ENCODE measurements at regions not wholly inside any gene's neighbourhood (a gene's known extent, or its start where the extent isn't known, plus 50 kb on each side); places are given as distances from the start of the nearest gene placed in this dataset.

DNA sequence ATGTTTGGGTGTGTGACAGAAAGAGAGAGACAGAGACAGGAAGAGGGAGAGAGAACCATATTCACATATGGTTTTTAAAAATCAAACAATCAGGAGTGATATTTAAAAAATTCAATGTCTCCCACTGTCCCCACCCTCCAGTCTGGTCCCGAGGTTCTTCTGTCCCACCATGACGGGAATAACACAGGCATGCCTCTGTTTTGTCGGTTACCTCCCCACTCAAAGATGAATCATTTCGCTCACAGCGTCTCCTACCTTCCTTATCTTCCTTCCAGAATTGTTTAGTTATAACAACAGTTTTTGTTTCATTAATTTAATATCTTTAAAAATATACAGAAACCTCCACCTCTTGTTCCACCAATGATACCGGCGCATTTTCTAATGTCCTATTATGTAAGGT is 113.0 kb downstream of the KCNF1 start:
- intact Hi-C loops (cut with micrococcal nuclease; ENCODE audit: unreplicated experiment): no loop called here
- CTCF ChIA-PET: no interaction called here
- Histone ChIP-seq H3K36me3 (ENCODE audit: insufficient read depth, low read length, poor library complexity, severe bottlenecking) (no peaks in the 10 kb centered on the region), H3K27ac (ENCODE audit: low read depth, low read length, poor library complexity, severe bottlenecking) (no peak overlapping the region), H3K4me3 (ENCODE audit: low read depth, low read length, poor library complexity, severe bottlenecking) (no peak overlapping the region), H3K9me3 (ENCODE audit: low read depth, low read length, poor library complexity, severe bottlenecking) (no peaks in the 10 kb centered on the region), H3K27me3 (replicated peaks; ENCODE audit: insufficient read depth, low read depth, low read length, poor library complexity) (no peaks in the 10 kb centered on the region), H3K4me1 (ENCODE audit: insufficient read depth, low read length, poor library complexity, severe bottlenecking) (peaks cover 18% of the 10 kb centered on the region)
- BruUV-seq (replicated peaks): no TSS peak
- TF ChIP-seq, protein P1, sequence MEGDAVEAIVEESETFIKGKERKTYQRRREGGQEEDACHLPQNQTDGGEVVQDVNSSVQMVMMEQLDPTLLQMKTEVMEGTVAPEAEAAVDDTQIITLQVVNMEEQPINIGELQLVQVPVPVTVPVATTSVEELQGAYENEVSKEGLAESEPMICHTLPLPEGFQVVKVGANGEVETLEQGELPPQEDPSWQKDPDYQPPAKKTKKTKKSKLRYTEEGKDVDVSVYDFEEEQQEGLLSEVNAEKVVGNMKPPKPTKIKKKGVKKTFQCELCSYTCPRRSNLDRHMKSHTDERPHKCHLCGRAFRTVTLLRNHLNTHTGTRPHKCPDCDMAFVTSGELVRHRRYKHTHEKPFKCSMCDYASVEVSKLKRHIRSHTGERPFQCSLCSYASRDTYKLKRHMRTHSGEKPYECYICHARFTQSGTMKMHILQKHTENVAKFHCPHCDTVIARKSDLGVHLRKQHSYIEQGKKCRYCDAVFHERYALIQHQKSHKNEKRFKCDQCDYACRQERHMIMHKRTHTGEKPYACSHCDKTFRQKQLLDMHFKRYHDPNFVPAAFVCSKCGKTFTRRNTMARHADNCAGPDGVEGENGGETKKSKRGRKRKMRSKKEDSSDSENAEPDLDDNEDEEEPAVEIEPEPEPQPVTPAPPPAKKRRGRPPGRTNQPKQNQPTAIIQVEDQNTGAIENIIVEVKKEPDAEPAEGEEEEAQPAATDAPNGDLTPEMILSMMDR (conservative IDR thresholded peaks at IDR 0.05; ENCODE audit: low read depth, low read length): no peak
- no peak for TF ChIP-seq EZH2 (IDR thresholded peaks at IDR 0.05; ENCODE audit: borderline replicate concordance, low read depth, low read length, poor library complexity, severe bottlenecking)
- POLR2A ChIA-PET (ENCODE audit: low non-redundant PET): no interaction called here
- no peak for DNase-seq (ENCODE audit: low spot score)

DNA sequence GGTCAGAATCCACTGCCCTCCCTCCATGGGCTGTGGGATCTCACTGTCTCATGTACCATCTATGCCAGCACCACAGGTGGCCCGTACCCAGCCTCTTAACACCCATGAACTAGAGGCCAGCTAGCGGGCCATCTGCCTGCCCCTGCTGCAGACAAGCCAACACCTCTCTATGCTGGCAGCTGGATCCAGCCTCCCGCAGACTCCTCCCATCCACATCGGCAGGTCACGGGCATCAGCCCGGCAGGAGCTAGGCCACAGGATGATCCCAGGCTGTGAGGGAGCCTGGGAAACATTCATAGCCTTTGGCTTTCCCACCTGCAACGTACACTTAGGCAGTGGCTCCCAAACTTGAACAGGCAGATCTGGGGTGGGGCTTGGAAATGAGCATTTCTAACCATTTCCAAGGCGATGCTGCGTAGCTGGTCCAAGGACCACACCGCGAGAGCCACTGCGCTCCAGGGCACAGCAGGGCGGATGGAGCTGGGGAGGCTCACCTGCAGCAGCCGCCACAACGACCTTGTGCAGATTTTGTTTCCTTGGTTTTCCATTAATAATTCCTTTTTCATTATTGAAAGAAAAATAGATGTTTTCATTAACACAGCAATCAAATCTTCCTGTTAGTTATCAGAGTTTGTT is 114.7 kb downstream of the KCNF1 start:
- intact Hi-C loops (cut with micrococcal nuclease; ENCODE audit: unreplicated experiment): no loop called here

DNA sequence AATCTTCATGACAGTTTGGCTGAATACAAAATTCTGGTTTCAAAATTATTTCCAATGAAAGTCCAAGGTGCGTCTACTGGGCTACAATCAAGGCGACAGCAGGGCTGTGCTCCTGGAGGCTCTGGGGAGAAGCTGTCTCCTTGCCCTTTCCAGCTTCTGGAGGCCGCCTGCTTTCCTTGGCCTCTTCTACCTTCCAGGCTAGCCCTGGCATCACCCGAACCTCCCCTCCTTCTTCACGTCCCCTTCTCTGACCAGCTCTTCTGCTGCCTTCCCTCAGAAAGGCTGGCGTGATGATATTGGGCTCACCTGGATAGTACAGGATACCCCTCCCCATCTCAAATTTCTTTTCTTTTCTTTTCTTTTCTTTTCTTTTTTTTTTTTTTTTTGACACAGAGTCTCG is 115.5 kb downstream of the KCNF1 start:
- no peak for TF ChIP-seq EZH2 (IDR thresholded peaks at IDR 0.05; ENCODE audit: borderline replicate concordance, low read depth, low read length, poor library complexity, severe bottlenecking)
- TF ChIP-seq, protein P1 (conservative IDR thresholded peaks at IDR 0.05; ENCODE audit: low read depth, low read length): no peak
- H3K36me3 ChIP-seq (ENCODE audit: insufficient read depth, low read length, poor library complexity, severe bottlenecking): no peaks in the 10 kb centered on the region
- peaks cover 13% of the 10 kb centered on the region for H3K27me3 ChIP-seq (replicated peaks; ENCODE audit: insufficient read depth, low read depth, low read length, poor library complexity)
- DNase-seq (ENCODE audit: low spot score): no peak
- BruUV-seq (replicated peaks): no TSS peak
- ChIA-PET CTCF (no interaction called here), POLR2A (ENCODE audit: low non-redundant PET) (no interaction called here)
- no peak overlapping the region for H3K4me3 ChIP-seq (ENCODE audit: low read depth, low read length, poor library complexity, severe bottlenecking)
- intact Hi-C loops (cut with micrococcal nuclease; ENCODE audit: unreplicated experiment): no loop called here
- H3K27ac ChIP-seq (ENCODE audit: low read depth, low read length, poor library complexity, severe bottlenecking): no peak overlapping the region
- no peaks in the 10 kb centered on the region for H3K9me3 ChIP-seq (ENCODE audit: low read depth, low read length, poor library complexity, severe bottlenecking)
- H3K4me1 ChIP-seq (ENCODE audit: insufficient read depth, low read length, poor library complexity, severe bottlenecking): peaks cover 18% of the 10 kb centered on the region

More for the DNA sequence above, 114.7 kb downstream of the KCNF1 start:
- CTCF ChIA-PET: no interaction called here
- DNase-seq (ENCODE audit: low spot score): no peak
- H3K27me3 ChIP-seq (replicated peaks; ENCODE audit: insufficient read depth, low read depth, low read length, poor library complexity): peaks cover 9% of the 10 kb centered on the region
- peaks cover 18% of the 10 kb centered on the region for H3K4me1 ChIP-seq (ENCODE audit: insufficient read depth, low read length, poor library complexity, severe bottlenecking)
- H3K27ac ChIP-seq (ENCODE audit: low read depth, low read length, poor library complexity, severe bottlenecking): no peak overlapping the region
- no peak overlapping the region for H3K4me3 ChIP-seq (ENCODE audit: low read depth, low read length, poor library complexity, severe bottlenecking)
- BruUV-seq (replicated peaks): no TSS peak
- TF ChIP-seq, protein P1 (conservative IDR thresholded peaks at IDR 0.05; ENCODE audit: low read depth, low read length): no peak
- TF ChIP-seq EZH2 (IDR thresholded peaks at IDR 0.05; ENCODE audit: borderline replicate concordance, low read depth, low read length, poor library complexity, severe bottlenecking): no peak
- no peaks in the 10 kb centered on the region for H3K36me3 ChIP-seq (ENCODE audit: insufficient read depth, low read length, poor library complexity, severe bottlenecking)
- POLR2A ChIA-PET (ENCODE audit: low non-redundant PET): no interaction called here
- no peaks in the 10 kb centered on the region for H3K9me3 ChIP-seq (ENCODE audit: low read depth, low read length, poor library complexity, severe bottlenecking)
